AG09319 (cell line): ENCODE measurements at regions not wholly inside any gene's neighbourhood (a gene's known extent, or its start where the extent isn't known, plus 50 kb on each side); places are given as distances from the start of the nearest gene placed in this dataset.

ENCODE experiments used
- DNase-seq: peaks from one replicate; pipeline ENCODE4 v3.0.0-alpha.2; 2010; ENCODE audit warnings: low read depth; ENCODE audit errors: extremely low read depth
- CTCF ChIP-seq: IDR thresholded peaks from 2 replicates; pipeline ENCODE4 v1.5.1; 2011; ENCODE audit warnings: low read depth, mild to moderate bottlenecking, inconsistent platforms, low read length, moderate library complexity

DNA sequence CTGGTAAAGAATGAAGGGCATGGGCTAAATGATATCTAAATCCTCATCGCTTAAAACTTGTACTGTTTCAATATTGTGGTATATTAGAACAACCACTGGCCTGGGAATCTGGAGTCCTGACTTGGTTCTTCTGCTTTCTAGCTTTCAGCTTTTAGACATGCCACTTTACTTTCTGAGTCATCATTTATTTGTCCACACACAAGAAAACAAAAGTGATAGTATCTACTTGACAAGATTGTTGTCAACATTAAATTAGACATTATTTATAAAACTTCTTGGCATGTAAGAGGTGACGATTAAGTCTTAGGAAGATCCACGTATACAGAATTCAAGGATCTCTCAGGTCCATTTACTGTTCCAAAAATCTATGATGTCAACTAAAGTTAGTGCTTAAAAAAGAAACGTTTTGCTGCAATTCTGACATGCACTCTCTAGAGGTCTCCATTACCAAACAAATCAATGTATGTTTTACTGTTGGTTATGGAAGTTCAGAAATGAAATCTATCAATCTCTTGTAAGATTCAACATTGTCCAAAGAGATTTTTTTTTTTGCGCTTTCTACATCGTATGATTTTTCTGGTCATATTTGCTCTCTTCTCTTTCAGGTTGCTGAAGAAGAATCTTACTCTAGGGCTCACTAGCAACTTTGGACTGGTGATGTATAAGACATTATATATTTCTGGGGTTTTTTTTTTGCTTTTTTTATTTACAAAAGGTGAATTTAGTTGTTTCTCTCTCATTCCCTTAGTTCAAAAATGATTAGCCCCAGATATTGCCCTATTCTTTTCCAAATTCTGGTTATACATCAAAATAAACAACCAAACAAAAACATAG, 53.6 kb upstream of the DYNC1I1 start:
- TF ChIP-seq CTCF: peak; percentile 47
- DNase-seq: no peak

DNA sequence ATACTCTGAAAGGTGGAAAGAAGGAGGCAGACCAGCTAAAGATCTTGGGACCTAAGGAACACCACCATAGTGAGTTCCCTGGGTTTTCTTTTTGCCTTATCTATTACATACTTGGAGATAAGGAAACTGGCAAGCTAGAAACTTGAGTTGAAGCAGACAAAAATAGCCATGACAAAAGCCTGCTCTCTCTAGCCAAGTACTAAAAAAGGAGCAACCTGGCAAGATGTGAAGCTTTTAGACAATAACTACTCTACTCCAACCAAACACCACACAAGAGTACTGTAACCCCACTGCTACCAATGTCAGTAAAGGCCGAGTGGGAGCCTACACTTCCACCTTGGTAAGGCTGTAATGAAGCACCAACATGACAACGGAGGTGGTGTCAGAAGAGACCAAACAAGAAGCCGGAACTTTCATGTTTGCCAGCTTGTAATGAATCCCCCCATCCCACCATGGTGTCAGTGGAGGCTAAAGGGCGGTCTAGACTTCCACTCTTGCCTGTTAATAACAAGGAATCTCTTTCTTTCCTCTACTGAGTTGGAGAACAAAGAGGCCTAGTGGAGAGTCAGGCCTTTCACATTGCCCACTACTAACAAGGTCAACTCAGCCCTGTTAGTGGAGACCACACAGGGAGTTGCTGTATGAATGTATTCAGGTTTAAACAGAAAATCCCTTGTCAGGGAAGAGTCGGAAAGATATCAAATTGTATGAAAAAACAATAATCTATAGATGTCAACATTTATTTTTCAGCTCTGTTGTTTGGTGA, 55.8 kb upstream of the DYNC1I1 start:
- DNase-seq: no peak
- no peak for TF ChIP-seq CTCF

GRCh38 chr7:95715274-95715673, 57.1 kb upstream of the DYNC1I1 start:
- no peak for DNase-seq
- no peak for TF ChIP-seq CTCF

DNA sequence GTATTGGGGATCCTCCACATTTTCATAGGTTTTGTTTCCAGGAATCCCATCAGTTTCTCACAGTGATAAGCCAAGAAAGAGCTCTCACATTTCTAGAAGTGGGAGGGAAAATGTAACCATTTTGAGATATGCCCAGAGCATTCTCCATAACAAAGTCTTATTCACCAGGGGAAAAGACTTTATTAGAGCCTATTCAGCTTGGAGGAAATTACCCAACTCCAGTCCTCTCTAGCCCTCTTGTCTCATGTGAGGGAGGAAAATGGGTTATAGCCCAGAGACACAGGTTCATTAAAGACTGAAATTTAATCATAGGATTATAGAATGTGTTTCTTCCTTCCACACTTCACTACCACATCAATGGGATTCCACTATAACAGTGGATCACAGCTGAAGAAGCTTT, 61.6 kb upstream of the DYNC1I1 start:
- TF ChIP-seq CTCF: no peak
- DNase-seq: no peak

GRCh38 chr7:95700917-95701316, 71.4 kb upstream of the DYNC1I1 start:
- TF ChIP-seq CTCF: no peak
- no peak for DNase-seq

GRCh38 chr7:95694334-95694733, 78.0 kb upstream of the DYNC1I1 start:
- DNase-seq: no peak
- TF ChIP-seq CTCF: no peak
